H9 (cell line): ENCODE measurements at regions not wholly inside any gene's neighbourhood (a gene's known extent, or its start where the extent isn't known, plus 50 kb on each side); places are given as distances from the start of the nearest gene placed in this dataset.

ENCODE experiments used
- DNase-seq: peaks from one replicate; pipeline ENCODE4 v3.0.0-alpha.2; 2017
- H2AFZ ChIP-seq: one replicate; pipeline ENCODE4 v1.6.1; 2013; ENCODE audit warnings: mild to moderate bottlenecking, low read length, control low read depth, moderate library complexity
- H2AK5ac ChIP-seq: 2 replicates; pipeline ENCODE4 v1.6.1; 2013; ENCODE audit warnings: low read length, control low read depth, mixed read lengths; ENCODE audit not compliant: insufficient read length
- H2BK120ac ChIP-seq: one replicate; pipeline ENCODE4 v1.6.1; 2013; ENCODE audit warnings: low read depth, mild to moderate bottlenecking, low read length, control low read depth, inconsistent platforms; ENCODE audit not compliant: poor library complexity, severe bottlenecking
- H2BK12ac ChIP-seq: 2 replicates; pipeline ENCODE4 v1.6.1; 2013; ENCODE audit warnings: low read length, control low read depth, mixed read lengths, low read depth; ENCODE audit not compliant: insufficient read length
- H2BK15ac ChIP-seq: 2 replicates; pipeline ENCODE4 v1.6.1; 2013; ENCODE audit warnings: low read depth, low read length, control low read depth
- H2BK20ac ChIP-seq: one replicate; pipeline ENCODE4 v1.6.1; 2013; ENCODE audit warnings: low read depth, mild to moderate bottlenecking, low read length, control low read depth, inconsistent platforms; ENCODE audit not compliant: poor library complexity, severe bottlenecking
- H2BK5ac ChIP-seq: 2 replicates; pipeline ENCODE4 v1.6.1; 2013; ENCODE audit warnings: low read length, control low read depth, mixed read lengths; ENCODE audit not compliant: insufficient read length
- H3K14ac ChIP-seq: 2 replicates; pipeline ENCODE4 v1.6.1; 2013; ENCODE audit warnings: low read length, control low read depth; ENCODE audit not compliant: insufficient read depth
- H3K18ac ChIP-seq: 2 replicates; pipeline ENCODE4 v1.6.1; 2013; ENCODE audit warnings: low read depth, mild to moderate bottlenecking, mixed read lengths, low read length, control low read depth; ENCODE audit not compliant: insufficient read length
- H3K23ac ChIP-seq: 2 replicates; pipeline ENCODE4 v1.6.1; 2013; ENCODE audit warnings: low read length, control low read depth, mixed read lengths, low read depth; ENCODE audit not compliant: insufficient read length
- H3K23me2 ChIP-seq: 2 replicates; pipeline ENCODE4 v1.6.1; 2013; ENCODE audit warnings: low read depth, mild to moderate bottlenecking, mixed read lengths, low read length, control low read depth; ENCODE audit not compliant: insufficient read length, poor library complexity, severe bottlenecking
- H3K27ac ChIP-seq: 2 replicates; pipeline ENCODE4 v1.5.1; 2013; ENCODE audit warnings: low read length, control low read depth, mixed read lengths, low read depth; ENCODE audit not compliant: insufficient read length
- H3K27me3 ChIP-seq: 2 replicates; pipeline ENCODE4 v1.6.1; 2013; ENCODE audit warnings: low read length, control low read depth, inconsistent platforms; ENCODE audit not compliant: insufficient read depth
- H3K4ac ChIP-seq: 2 replicates; pipeline ENCODE4 v1.6.1; 2013; ENCODE audit warnings: low read depth, mild to moderate bottlenecking, control low read depth, inconsistent platforms, low read length, moderate library complexity
- H3K4me1 ChIP-seq: 2 replicates; pipeline ENCODE4 v1.6.1; 2013; ENCODE audit warnings: low read length, control low read depth, inconsistent platforms; ENCODE audit not compliant: insufficient read depth
- H3K4me2 ChIP-seq: 2 replicates; pipeline ENCODE4 v1.6.1; 2013; ENCODE audit warnings: low read length, control low read depth, mixed read lengths; ENCODE audit not compliant: insufficient read length, insufficient read depth
- H3K56ac ChIP-seq: 2 replicates; pipeline ENCODE4 v1.6.1; 2013; ENCODE audit warnings: low read depth, mild to moderate bottlenecking, mixed read lengths, low read length, control low read depth; ENCODE audit not compliant: insufficient read length
- H3K79me1 ChIP-seq: 2 replicates; pipeline ENCODE4 v1.6.1; 2013; ENCODE audit warnings: low read depth, mild to moderate bottlenecking, moderate library complexity, low read length, control low read depth, inconsistent platforms; ENCODE audit not compliant: insufficient read depth, poor library complexity, severe bottlenecking
- H3K79me2 ChIP-seq: 2 replicates; pipeline ENCODE4 v1.6.1; 2013; ENCODE audit warnings: low read length, control low read depth, inconsistent platforms; ENCODE audit not compliant: insufficient read depth
- H3K9ac ChIP-seq: 2 replicates; pipeline ENCODE4 v1.6.1; 2013; ENCODE audit warnings: low read length, control low read depth, mixed read lengths; ENCODE audit not compliant: insufficient read length; ENCODE audit errors: extremely low read depth
- H3K9me3 ChIP-seq: one replicate; pipeline ENCODE4 v1.6.1; 2013; ENCODE audit warnings: low read depth, low read length, inconsistent platforms; ENCODE audit not compliant: control insufficient read depth
- H3T11ph ChIP-seq: one replicate; pipeline ENCODE4 v1.6.1; 2013; ENCODE audit warnings: mild to moderate bottlenecking, low read length, control low read depth, inconsistent platforms
- H4K20me1 ChIP-seq: one replicate; pipeline ENCODE4 v1.6.1; 2013; ENCODE audit not compliant: control insufficient read depth, insufficient read length, insufficient read depth
- H4K5ac ChIP-seq: 2 replicates; pipeline ENCODE4 v1.6.1; 2013; ENCODE audit warnings: low read depth, mild to moderate bottlenecking, mixed read lengths, low read length, control low read depth; ENCODE audit not compliant: insufficient read length
- H4K8ac ChIP-seq: replicated peaks from 2 replicates; pipeline ENCODE4 v1.6.1; 2013; ENCODE audit warnings: low read length, control low read depth, mixed read lengths, low read depth; ENCODE audit not compliant: insufficient read length
- H4K91ac ChIP-seq: 2 replicates; pipeline ENCODE4 v1.6.1; 2013; ENCODE audit warnings: low read depth, mild to moderate bottlenecking, moderate library complexity, mixed read lengths, low read length, control low read depth; ENCODE audit not compliant: insufficient read length
- H3K27ac Mint-ChIP-seq, 3 experiments: 2 replicates in 2 of 3; 3 replicates in 1 of 3; pipeline ENCODE4 v1.8.0; 2020 to 2021; ENCODE audit warnings: mixed read lengths in 3 of 3, mild to moderate bottlenecking in 1 of 3, moderate library complexity in 1 of 3
- H3K27me3 Mint-ChIP-seq: 2 replicates; pipeline ENCODE4 v1.8.0; 2021; ENCODE audit warnings: low read depth, mild to moderate bottlenecking, moderate library complexity, mixed read lengths
- H3K36me3 Mint-ChIP-seq, 3 experiments: 2 replicates in 2 of 3; 3 replicates in 1 of 3; pipeline ENCODE4 v1.8.0; 2020 to 2021; ENCODE audit warnings: low read depth in 3 of 3, mixed read lengths in 3 of 3; ENCODE audit not compliant: insufficient read depth in 1 of 3
- H3K4me1 Mint-ChIP-seq, 2 experiments: 2 replicates each; pipeline ENCODE4 v1.8.0; 2020; ENCODE audit warnings: mixed read lengths in 2 of 2
- H3K4me3 Mint-ChIP-seq, 2 experiments: 2 replicates in 1 of 2; 3 replicates in 1 of 2; pipeline ENCODE4 v1.8.0; 2020 to 2021; ENCODE audit warnings: mild to moderate bottlenecking in 2 of 2, mixed read lengths in 2 of 2, moderate library complexity in 1 of 2
- H3K9me3 Mint-ChIP-seq, 2 experiments: 2 replicates in 1 of 2; 3 replicates in 1 of 2; pipeline ENCODE4 v1.8.0; 2020; ENCODE audit warnings: mild to moderate bottlenecking in 2 of 2, mixed read lengths in 2 of 2, moderate library complexity in 1 of 2
- CTCF ChIP-seq: fragments of 200-600 bp; sonication (generic); conservative IDR thresholded peaks from 3 replicates; pipeline ENCODE4 v1.8.0; 2021; ENCODE audit warnings: antibody characterized with exemption, mild to moderate bottlenecking
- WGBS: extraction: QIAGEN DNeasy Blood & Tissue Kit; methylation state at CpG from one replicate; pipeline ENCODE4 v1.1.7; 2013; ENCODE audit warnings: missing lambda C conversion rate, low lambda C conversion rate, mixed read lengths; ENCODE audit not compliant: insufficient read length; ENCODE audit errors: extremely low coverage; 5-methylcytosine and 5-hydroxymethylcytosine counted together

- H3K23ac ChIP-seq: no peak overlapping the region
- H3K14ac ChIP-seq: no peak overlapping the region
- no peak overlapping the region for H2AFZ ChIP-seq
- Mint-ChIP-seq H3K4me3 (no peak overlapping the region), H3K9me3 (peaks cover 3 to 7% of the 10 kb centered on the region in 2 experiments; a peak in 3 of 5 replicates), H3K27ac (no peak overlapping the region), H3K27me3 (peaks cover 4% of the 10 kb centered on the region), H3K36me3 (peaks cover 0 to 12% (median 5%) of the 10 kb centered on the region in 3 experiments; a peak in 5 of 7 replicates), H3K4me1 (peaks cover 4 to 6% of the 10 kb centered on the region in 2 experiments)
- H2BK20ac ChIP-seq: no peak overlapping the region
- no peaks in the 10 kb centered on the region for H3K27me3 ChIP-seq
- no peak overlapping the region for H2AK5ac ChIP-seq
- no peak overlapping the region for H3K9ac ChIP-seq
- H3T11ph ChIP-seq: no peak overlapping the region
- no peak for TF ChIP-seq CTCF
- H3K79me2 ChIP-seq: no peaks in the 10 kb centered on the region
- no peaks in the 10 kb centered on the region for H3K23me2 ChIP-seq
- no peak overlapping the region for H4K5ac ChIP-seq
- H2BK120ac ChIP-seq: no peak overlapping the region
- no peaks in the 10 kb centered on the region for H3K79me1 ChIP-seq
- no peak overlapping the region for H2BK5ac ChIP-seq
- H2BK15ac ChIP-seq: no peak overlapping the region
- no peak overlapping the region for H3K4ac ChIP-seq
- H3K4me2 ChIP-seq: no peak overlapping the region
- no peaks in the 10 kb centered on the region for H4K20me1 ChIP-seq
- H4K91ac ChIP-seq: no peak overlapping the region
- WGBS: no CpG with 5 or more reads among the region's 5 CpGs
- no peak overlapping the region for H2BK12ac ChIP-seq
- no peak overlapping the region for H3K27ac ChIP-seq
- DNase-seq: no peak
- no peaks in the 10 kb centered on the region for H3K4me1 ChIP-seq
- H3K18ac ChIP-seq: no peak overlapping the region
- H3K9me3 ChIP-seq: no peaks in the 10 kb centered on the region
- H4K8ac ChIP-seq: no peak overlapping the region
- H3K56ac ChIP-seq: no peak overlapping the region
Measured at GRCh38 chr16:5416013-5416412, 318.4 kb upstream of the EEF2KMT start.
